HUES6 (cell line): ENCODE measurements at regions not wholly inside any gene's neighbourhood (a gene's known extent, or its start where the extent isn't known, plus 50 kb on each side); places are given as distances from the start of the nearest gene placed in this dataset.

Experiments used
- H3K27ac ChIP-seq: 2 replicates; pipeline ENCODE4 v1.7.0; 2013; ENCODE audit warnings: low read depth, mild to moderate bottlenecking, low read length, inconsistent platforms
- H3K27me3 ChIP-seq: 2 replicates; pipeline ENCODE4 v1.6.1; 2013; ENCODE audit warnings: low read length; ENCODE audit not compliant: control insufficient read depth, insufficient read depth
- H3K36me3 ChIP-seq: 2 replicates; pipeline ENCODE4 v1.6.1; 2013; ENCODE audit warnings: low read length; ENCODE audit not compliant: control insufficient read depth, insufficient read depth
- H3K4me1 ChIP-seq: 2 replicates; pipeline ENCODE4 v1.6.1; 2013; ENCODE audit warnings: low read length; ENCODE audit not compliant: control insufficient read depth, insufficient read depth
- H3K4me3 ChIP-seq: 2 replicates; pipeline ENCODE4 v1.5.1; 2013; ENCODE audit warnings: low read depth, low read length
- H3K9ac ChIP-seq: one replicate; pipeline ENCODE4 v1.6.1; 2013; ENCODE audit warnings: mild to moderate bottlenecking, low read length
- H3K9me3 ChIP-seq: 2 replicates; pipeline ENCODE4 v1.6.1; 2013; ENCODE audit warnings: low read depth, low read length; ENCODE audit not compliant: control insufficient read depth, insufficient read depth

GRCh38 chr10:44685220-44685619, 225.9 kb upstream of the TMEM72 start:
- no peaks in the 10 kb centered on the region for H3K9me3 ChIP-seq
- no peaks in the 10 kb centered on the region for H3K36me3 ChIP-seq
- no peaks in the 10 kb centered on the region; the same call in 1 of the 2 replicates for H3K4me1 ChIP-seq
- H3K9ac ChIP-seq = no peak overlapping the region
- no peaks in the 10 kb centered on the region for H3K27me3 ChIP-seq
- no peak overlapping the region for H3K27ac ChIP-seq
- no peak overlapping the region for H3K4me3 ChIP-seq

DNA sequence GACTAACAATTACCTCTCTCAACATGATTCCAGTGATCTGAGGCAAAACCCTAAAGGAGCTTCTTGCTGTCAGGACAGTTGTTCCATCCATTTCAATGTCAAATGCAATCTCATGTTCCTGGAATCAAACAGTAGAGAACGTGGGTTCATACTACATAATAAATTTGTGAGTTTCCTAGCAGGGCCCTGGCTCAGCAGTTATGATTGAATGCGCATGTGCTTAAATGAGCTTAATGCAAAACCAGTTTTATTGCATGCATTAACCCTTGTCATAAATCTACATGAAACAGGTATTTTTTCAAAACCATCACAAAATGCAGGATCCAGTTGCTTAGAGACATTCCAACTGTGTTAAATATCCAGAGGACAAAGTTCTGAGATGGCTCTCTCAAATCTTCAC, 225.4 kb upstream of the TMEM72 start:
- H3K36me3 ChIP-seq = no peaks in the 10 kb centered on the region
- H3K27me3 ChIP-seq = no peaks in the 10 kb centered on the region
- H3K27ac ChIP-seq = no peak overlapping the region
- H3K9ac ChIP-seq = no peak overlapping the region
- H3K4me1 ChIP-seq = no peaks in the 10 kb centered on the region; the same call in 1 of the 2 replicates
- H3K4me3 ChIP-seq = no peak overlapping the region
- no peaks in the 10 kb centered on the region for H3K9me3 ChIP-seq

DNA sequence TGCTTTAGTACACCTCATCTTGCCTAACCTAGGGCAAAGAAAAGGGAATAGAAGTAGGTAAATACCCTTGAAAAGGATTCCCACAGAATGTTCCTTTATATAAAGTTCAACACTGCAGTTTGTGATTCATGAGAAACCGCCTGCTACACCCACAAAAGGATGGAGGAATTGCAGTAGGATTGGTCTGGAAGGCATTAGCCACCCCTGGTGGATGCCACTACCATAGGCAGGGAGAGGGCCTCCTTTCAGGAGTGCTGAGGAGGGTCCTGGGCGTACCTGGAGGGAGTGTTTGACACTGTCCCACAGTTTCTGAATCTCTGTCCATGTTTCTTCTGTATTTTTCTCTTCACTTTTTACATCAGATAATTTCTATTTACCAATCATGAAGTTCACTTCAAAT, 221.8 kb upstream of the TMEM72 start:
- no peak overlapping the region for H3K4me3 ChIP-seq
- no peaks in the 10 kb centered on the region; the same call in 1 of the 2 replicates for H3K4me1 ChIP-seq
- no peaks in the 10 kb centered on the region for H3K9me3 ChIP-seq
- H3K9ac ChIP-seq = no peak overlapping the region
- no peaks in the 10 kb centered on the region for H3K36me3 ChIP-seq
- H3K27ac ChIP-seq = no peak overlapping the region
- H3K27me3 ChIP-seq = no peaks in the 10 kb centered on the region

DNA sequence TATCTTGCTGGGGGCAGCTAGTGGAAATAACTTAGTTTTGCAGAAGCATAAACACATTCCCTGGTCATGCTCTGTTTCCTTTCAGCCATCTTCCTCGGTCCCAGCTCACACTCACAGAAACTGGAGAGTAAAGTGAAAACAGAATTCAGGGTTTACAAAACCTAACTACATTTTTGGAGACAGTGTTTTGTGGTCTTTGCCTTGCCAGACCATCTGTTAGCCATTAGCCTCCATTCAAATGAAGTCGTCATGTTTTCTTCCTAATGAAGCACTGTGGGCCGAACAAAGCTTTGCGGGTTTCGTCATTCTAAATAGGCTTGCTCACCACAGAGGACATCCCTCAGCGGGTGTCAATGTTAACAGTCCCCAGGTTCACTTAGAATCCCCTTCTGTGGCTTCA, 214.6 kb upstream of the TMEM72 start:
- Histone ChIP-seq H3K4me1 (peaks cover 11% of the 10 kb centered on the region; the same call in 1 of the 2 replicates), H3K36me3 (no peaks in the 10 kb centered on the region), H3K9ac (no peak overlapping the region), H3K9me3 (no peaks in the 10 kb centered on the region), H3K4me3 (no peak overlapping the region), H3K27ac (no peak overlapping the region), H3K27me3 (no peaks in the 10 kb centered on the region)

- H3K4me1 ChIP-seq = peaks cover 11% of the 10 kb centered on the region; the same call in 1 of the 2 replicates
- H3K9ac ChIP-seq = no peak overlapping the region
- H3K36me3 ChIP-seq = no peaks in the 10 kb centered on the region
- H3K4me3 ChIP-seq = no peak overlapping the region
- H3K27ac ChIP-seq = no peak overlapping the region
- no peaks in the 10 kb centered on the region for H3K9me3 ChIP-seq
- H3K27me3 ChIP-seq = no peaks in the 10 kb centered on the region
These were observed 214.0 kb upstream of the TMEM72 start for GRCh38 chr10:44697116-44697515.

DNA sequence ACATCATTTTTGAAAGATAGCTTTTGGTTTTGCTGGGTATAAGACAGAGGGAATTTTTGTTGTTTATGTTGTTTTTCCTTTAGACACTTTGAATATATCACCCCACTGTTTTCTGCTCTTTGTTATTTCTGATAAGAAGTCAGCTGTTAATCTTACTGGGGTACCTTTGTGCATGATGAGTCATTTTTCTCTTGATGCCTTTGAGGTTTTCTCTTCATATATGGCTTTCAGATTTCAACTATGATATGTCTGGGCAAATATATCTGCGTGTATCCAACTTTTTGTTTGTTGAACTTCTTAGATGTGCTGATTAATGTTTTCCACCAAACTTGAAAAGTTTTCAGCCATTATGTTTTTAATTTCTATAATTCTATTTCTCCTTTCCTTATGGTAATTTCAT, 208.6 kb upstream of the TMEM72 start:
- H3K27ac ChIP-seq = no peak overlapping the region
- no peaks in the 10 kb centered on the region for H3K27me3 ChIP-seq
- no peak overlapping the region for H3K4me3 ChIP-seq
- H3K9me3 ChIP-seq = 0 out of 2 replicates have a peak, but pooled peaks cover 6% of the 10 kb centered on the region
- H3K9ac ChIP-seq = no peak overlapping the region
- no peaks in the 10 kb centered on the region for H3K4me1 ChIP-seq
- no peaks in the 10 kb centered on the region for H3K36me3 ChIP-seq

DNA sequence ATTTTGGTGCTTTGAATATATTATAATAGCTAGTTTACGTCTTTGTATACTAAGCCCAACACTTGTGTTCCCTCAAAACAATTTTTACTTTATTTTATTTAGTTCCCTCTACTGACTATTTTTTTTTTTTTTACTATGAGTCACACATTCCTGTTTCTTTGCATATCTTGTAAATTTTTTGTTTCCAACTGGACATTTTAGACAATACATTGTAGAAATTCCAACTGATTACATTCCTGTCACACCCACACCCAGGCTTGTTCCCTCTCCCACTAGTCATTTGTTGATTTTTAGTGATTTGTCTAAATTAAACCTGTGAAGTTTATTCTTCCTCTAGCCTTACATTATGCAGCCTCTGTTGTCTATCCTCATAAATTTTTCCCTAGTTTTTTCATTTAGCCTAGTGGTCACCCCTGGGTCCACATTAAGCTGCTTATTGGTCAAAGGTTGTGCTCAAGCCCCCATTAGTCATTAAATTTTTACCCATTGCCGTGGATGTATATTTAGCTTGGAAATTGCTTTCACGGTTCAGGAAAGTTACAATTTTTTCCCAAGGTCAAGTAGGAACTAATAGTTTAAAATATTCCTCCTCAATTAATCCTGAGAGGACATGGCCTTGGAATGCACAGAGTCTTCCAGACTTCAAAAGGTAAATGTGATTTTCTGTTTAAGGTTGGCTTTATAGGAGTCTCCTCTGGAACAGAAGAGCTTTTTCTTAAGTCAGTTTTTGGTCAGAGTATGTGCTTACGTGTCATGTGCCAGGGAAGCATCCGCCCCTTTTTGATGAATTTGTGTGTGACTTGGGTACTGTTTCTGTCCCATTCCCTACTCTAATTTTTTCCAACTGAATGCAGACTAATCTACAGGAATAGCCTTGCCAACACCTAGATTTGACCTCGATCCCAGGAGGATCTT, 207.6 kb upstream of the TMEM72 start:
- Histone ChIP-seq H3K9me3 (0 out of 2 replicates have a peak, but pooled peaks cover 6% of the 10 kb centered on the region), H3K27me3 (no peaks in the 10 kb centered on the region), H3K36me3 (no peaks in the 10 kb centered on the region), H3K4me1 (no peaks in the 10 kb centered on the region), H3K4me3 (no peak overlapping the region), H3K9ac (no peak overlapping the region), H3K27ac (no peak overlapping the region)

DNA sequence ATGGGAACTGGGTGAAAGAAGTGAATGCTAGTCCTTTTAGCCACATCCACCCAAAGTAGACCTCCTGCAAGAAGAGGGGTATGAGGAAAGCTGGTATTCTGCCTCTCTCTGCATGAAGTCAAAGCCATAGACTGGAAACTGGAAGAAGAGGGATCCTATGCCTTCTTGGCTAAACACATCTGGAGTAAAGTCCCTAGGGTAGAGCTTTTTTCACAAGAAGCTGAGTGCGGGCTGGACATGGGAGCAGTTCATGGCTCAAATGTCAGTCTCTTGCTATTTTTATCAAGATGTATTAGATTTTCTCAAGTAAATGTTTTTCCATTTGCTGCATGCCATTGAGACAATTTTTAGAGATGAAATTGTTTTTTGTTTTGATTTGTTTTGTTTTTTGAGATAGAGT, 206.5 kb upstream of the TMEM72 start:
- Histone ChIP-seq H3K9ac (no peak overlapping the region), H3K27me3 (no peaks in the 10 kb centered on the region), H3K4me3 (no peak overlapping the region), H3K27ac (no peak overlapping the region), H3K4me1 (no peaks in the 10 kb centered on the region), H3K9me3 (0 out of 2 replicates have a peak, but pooled peaks cover 6% of the 10 kb centered on the region), H3K36me3 (no peaks in the 10 kb centered on the region)

GRCh38 chr10:44706745-44707144, 204.4 kb upstream of the TMEM72 start:
- no peaks in the 10 kb centered on the region for H3K36me3 ChIP-seq
- no peak overlapping the region for H3K27ac ChIP-seq
- H3K4me3 ChIP-seq = no peak overlapping the region
- H3K27me3 ChIP-seq = no peaks in the 10 kb centered on the region
- no peak overlapping the region for H3K9ac ChIP-seq
- 0 out of 2 replicates have a peak, but pooled peaks cover 6% of the 10 kb centered on the region for H3K9me3 ChIP-seq
- H3K4me1 ChIP-seq = no peaks in the 10 kb centered on the region

- Histone ChIP-seq H3K36me3 (no peaks in the 10 kb centered on the region), H3K4me3 (no peak overlapping the region), H3K9me3 (no peaks in the 10 kb centered on the region), H3K4me1 (no peaks in the 10 kb centered on the region), H3K27me3 (no peaks in the 10 kb centered on the region), H3K27ac (no peak overlapping the region), H3K9ac (no peak overlapping the region)
These were observed 197.8 kb upstream of the TMEM72 start for GRCh38 chr10:44713307-44713706.

DNA sequence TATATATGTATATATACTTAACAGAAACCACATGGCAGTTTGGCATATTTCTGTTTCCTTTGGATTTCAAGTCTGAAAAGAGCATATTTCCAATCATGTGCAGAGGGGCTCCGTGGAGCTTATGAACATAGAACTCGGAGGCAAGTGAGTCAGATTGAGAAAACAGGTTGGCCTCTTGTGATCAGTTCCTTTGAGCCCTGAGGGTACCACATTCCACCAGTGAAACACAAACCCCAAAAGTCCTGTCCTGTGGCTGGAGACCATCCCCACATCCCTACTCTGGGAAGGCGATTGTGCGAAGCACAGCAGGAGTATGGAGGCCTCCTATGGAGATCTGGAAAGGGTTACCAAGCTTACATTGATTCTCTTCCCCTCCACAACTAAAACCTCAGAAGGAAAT, 196.7 kb upstream of the TMEM72 start:
- no peaks in the 10 kb centered on the region for H3K9me3 ChIP-seq
- no peaks in the 10 kb centered on the region for H3K27me3 ChIP-seq
- no peak overlapping the region for H3K9ac ChIP-seq
- H3K4me3 ChIP-seq = no peak overlapping the region
- no peak overlapping the region for H3K27ac ChIP-seq
- no peaks in the 10 kb centered on the region for H3K36me3 ChIP-seq
- no peaks in the 10 kb centered on the region for H3K4me1 ChIP-seq
